H9 (cell line): ENCODE measurements at regions not wholly inside any gene's neighbourhood (a gene's known extent, or its start where the extent isn't known, plus 50 kb on each side); places are given as distances from the start of the nearest gene placed in this dataset.

Experiments
- DNase-seq: peaks from one replicate; pipeline ENCODE4 v3.0.0-alpha.2; 2017
- H2AFZ ChIP-seq: one replicate; pipeline ENCODE4 v1.6.1; 2013; ENCODE audit warnings: mild to moderate bottlenecking, low read length, control low read depth, moderate library complexity
- H2AK5ac ChIP-seq: 2 replicates; pipeline ENCODE4 v1.6.1; 2013; ENCODE audit warnings: low read length, control low read depth, mixed read lengths; ENCODE audit not compliant: insufficient read length
- H2BK120ac ChIP-seq: one replicate; pipeline ENCODE4 v1.6.1; 2013; ENCODE audit warnings: low read depth, mild to moderate bottlenecking, low read length, control low read depth, inconsistent platforms; ENCODE audit not compliant: poor library complexity, severe bottlenecking
- H2BK12ac ChIP-seq: 2 replicates; pipeline ENCODE4 v1.6.1; 2013; ENCODE audit warnings: low read length, control low read depth, mixed read lengths, low read depth; ENCODE audit not compliant: insufficient read length
- H2BK15ac ChIP-seq: 2 replicates; pipeline ENCODE4 v1.6.1; 2013; ENCODE audit warnings: low read depth, low read length, control low read depth
- H2BK20ac ChIP-seq: one replicate; pipeline ENCODE4 v1.6.1; 2013; ENCODE audit warnings: low read depth, mild to moderate bottlenecking, low read length, control low read depth, inconsistent platforms; ENCODE audit not compliant: poor library complexity, severe bottlenecking
- H2BK5ac ChIP-seq: 2 replicates; pipeline ENCODE4 v1.6.1; 2013; ENCODE audit warnings: low read length, control low read depth, mixed read lengths; ENCODE audit not compliant: insufficient read length
- H3K14ac ChIP-seq: 2 replicates; pipeline ENCODE4 v1.6.1; 2013; ENCODE audit warnings: low read length, control low read depth; ENCODE audit not compliant: insufficient read depth
- H3K18ac ChIP-seq: 2 replicates; pipeline ENCODE4 v1.6.1; 2013; ENCODE audit warnings: low read depth, mild to moderate bottlenecking, mixed read lengths, low read length, control low read depth; ENCODE audit not compliant: insufficient read length
- H3K23ac ChIP-seq: 2 replicates; pipeline ENCODE4 v1.6.1; 2013; ENCODE audit warnings: low read length, control low read depth, mixed read lengths, low read depth; ENCODE audit not compliant: insufficient read length
- H3K23me2 ChIP-seq: 2 replicates; pipeline ENCODE4 v1.6.1; 2013; ENCODE audit warnings: low read depth, mild to moderate bottlenecking, mixed read lengths, low read length, control low read depth; ENCODE audit not compliant: insufficient read length, poor library complexity, severe bottlenecking
- H3K27ac ChIP-seq: 2 replicates; pipeline ENCODE4 v1.5.1; 2013; ENCODE audit warnings: low read length, control low read depth, mixed read lengths, low read depth; ENCODE audit not compliant: insufficient read length
- H3K27me3 ChIP-seq: 2 replicates; pipeline ENCODE4 v1.6.1; 2013; ENCODE audit warnings: low read length, control low read depth, inconsistent platforms; ENCODE audit not compliant: insufficient read depth
- H3K4ac ChIP-seq: 2 replicates; pipeline ENCODE4 v1.6.1; 2013; ENCODE audit warnings: low read depth, mild to moderate bottlenecking, control low read depth, inconsistent platforms, low read length, moderate library complexity
- H3K4me1 ChIP-seq: 2 replicates; pipeline ENCODE4 v1.6.1; 2013; ENCODE audit warnings: low read length, control low read depth, inconsistent platforms; ENCODE audit not compliant: insufficient read depth
- H3K4me2 ChIP-seq: 2 replicates; pipeline ENCODE4 v1.6.1; 2013; ENCODE audit warnings: low read length, control low read depth, mixed read lengths; ENCODE audit not compliant: insufficient read length, insufficient read depth
- H3K56ac ChIP-seq: 2 replicates; pipeline ENCODE4 v1.6.1; 2013; ENCODE audit warnings: low read depth, mild to moderate bottlenecking, mixed read lengths, low read length, control low read depth; ENCODE audit not compliant: insufficient read length
- H3K79me1 ChIP-seq: 2 replicates; pipeline ENCODE4 v1.6.1; 2013; ENCODE audit warnings: low read depth, mild to moderate bottlenecking, moderate library complexity, low read length, control low read depth, inconsistent platforms; ENCODE audit not compliant: insufficient read depth, poor library complexity, severe bottlenecking
- H3K79me2 ChIP-seq: 2 replicates; pipeline ENCODE4 v1.6.1; 2013; ENCODE audit warnings: low read length, control low read depth, inconsistent platforms; ENCODE audit not compliant: insufficient read depth
- H3K9ac ChIP-seq: 2 replicates; pipeline ENCODE4 v1.6.1; 2013; ENCODE audit warnings: low read length, control low read depth, mixed read lengths; ENCODE audit not compliant: insufficient read length; ENCODE audit errors: extremely low read depth
- H3K9me3 ChIP-seq: one replicate; pipeline ENCODE4 v1.6.1; 2013; ENCODE audit warnings: low read depth, low read length, inconsistent platforms; ENCODE audit not compliant: control insufficient read depth
- H3T11ph ChIP-seq: one replicate; pipeline ENCODE4 v1.6.1; 2013; ENCODE audit warnings: mild to moderate bottlenecking, low read length, control low read depth, inconsistent platforms
- H4K20me1 ChIP-seq: one replicate; pipeline ENCODE4 v1.6.1; 2013; ENCODE audit not compliant: control insufficient read depth, insufficient read length, insufficient read depth
- H4K5ac ChIP-seq: 2 replicates; pipeline ENCODE4 v1.6.1; 2013; ENCODE audit warnings: low read depth, mild to moderate bottlenecking, mixed read lengths, low read length, control low read depth; ENCODE audit not compliant: insufficient read length
- H4K8ac ChIP-seq: replicated peaks from 2 replicates; pipeline ENCODE4 v1.6.1; 2013; ENCODE audit warnings: low read length, control low read depth, mixed read lengths, low read depth; ENCODE audit not compliant: insufficient read length
- H4K91ac ChIP-seq: 2 replicates; pipeline ENCODE4 v1.6.1; 2013; ENCODE audit warnings: low read depth, mild to moderate bottlenecking, moderate library complexity, mixed read lengths, low read length, control low read depth; ENCODE audit not compliant: insufficient read length
- H3K27ac Mint-ChIP-seq, 3 experiments: 2 replicates in 2 of 3; 3 replicates in 1 of 3; pipeline ENCODE4 v1.8.0; 2020 to 2021; ENCODE audit warnings: mixed read lengths in 3 of 3, mild to moderate bottlenecking in 1 of 3, moderate library complexity in 1 of 3
- H3K27me3 Mint-ChIP-seq: 2 replicates; pipeline ENCODE4 v1.8.0; 2021; ENCODE audit warnings: low read depth, mild to moderate bottlenecking, moderate library complexity, mixed read lengths
- H3K36me3 Mint-ChIP-seq, 3 experiments: 2 replicates in 2 of 3; 3 replicates in 1 of 3; pipeline ENCODE4 v1.8.0; 2020 to 2021; ENCODE audit warnings: low read depth in 3 of 3, mixed read lengths in 3 of 3; ENCODE audit not compliant: insufficient read depth in 1 of 3
- H3K4me1 Mint-ChIP-seq, 2 experiments: 2 replicates each; pipeline ENCODE4 v1.8.0; 2020; ENCODE audit warnings: mixed read lengths in 2 of 2
- H3K4me3 Mint-ChIP-seq, 2 experiments: 2 replicates in 1 of 2; 3 replicates in 1 of 2; pipeline ENCODE4 v1.8.0; 2020 to 2021; ENCODE audit warnings: mild to moderate bottlenecking in 2 of 2, mixed read lengths in 2 of 2, moderate library complexity in 1 of 2
- H3K9me3 Mint-ChIP-seq, 2 experiments: 2 replicates in 1 of 2; 3 replicates in 1 of 2; pipeline ENCODE4 v1.8.0; 2020; ENCODE audit warnings: mild to moderate bottlenecking in 2 of 2, mixed read lengths in 2 of 2, moderate library complexity in 1 of 2
- CTCF ChIP-seq: fragments of 200-600 bp; sonication (generic); conservative IDR thresholded peaks from 3 replicates; pipeline ENCODE4 v1.8.0; 2021; ENCODE audit warnings: antibody characterized with exemption, mild to moderate bottlenecking
- WGBS: extraction: QIAGEN DNeasy Blood & Tissue Kit; methylation state at CpG from one replicate; pipeline ENCODE4 v1.1.7; 2013; ENCODE audit warnings: missing lambda C conversion rate, low lambda C conversion rate, mixed read lengths; ENCODE audit not compliant: insufficient read length; ENCODE audit errors: extremely low coverage; 5-methylcytosine and 5-hydroxymethylcytosine counted together

- H2AK5ac ChIP-seq = no peak overlapping the region
- no peak overlapping the region for H3K4me2 ChIP-seq
- Mint-ChIP-seq H3K27me3 (no peaks in the 10 kb centered on the region), H3K4me1 (no peaks in the 10 kb centered on the region), H3K36me3 (no peaks in the 10 kb centered on the region), H3K27ac (no peak overlapping the region), H3K4me3 (no peak overlapping the region), H3K9me3 (no peaks in the 10 kb centered on the region; a peak in 1 of 5 replicates)
- H3K9me3 ChIP-seq = no peaks in the 10 kb centered on the region
- no peak overlapping the region for H3K9ac ChIP-seq
- DNase-seq = no peak
- H2BK15ac ChIP-seq = no peak overlapping the region
- no peak overlapping the region for H3T11ph ChIP-seq
- no peak overlapping the region for H3K14ac ChIP-seq
- H2BK120ac ChIP-seq = no peak overlapping the region
- H3K23ac ChIP-seq = no peak overlapping the region
- no peak overlapping the region for H4K91ac ChIP-seq
- H3K4ac ChIP-seq = no peak overlapping the region
- H4K5ac ChIP-seq = no peak overlapping the region
- H3K79me2 ChIP-seq = no peaks in the 10 kb centered on the region
- no peaks in the 10 kb centered on the region for H3K4me1 ChIP-seq
- no peak overlapping the region for H3K18ac ChIP-seq
- H2BK5ac ChIP-seq = no peak overlapping the region
- TF ChIP-seq CTCF = no peak
- H4K8ac ChIP-seq = no peak overlapping the region
- H2AFZ ChIP-seq = no peak overlapping the region
- H4K20me1 ChIP-seq = no peaks in the 10 kb centered on the region
- no CpG with 5 or more reads among the region's 4 CpGs for WGBS
- no peaks in the 10 kb centered on the region for H3K79me1 ChIP-seq
- no peak overlapping the region for H3K27ac ChIP-seq
- H3K23me2 ChIP-seq = no peaks in the 10 kb centered on the region
- no peak overlapping the region for H2BK12ac ChIP-seq
- no peak overlapping the region for H2BK20ac ChIP-seq
- no peaks in the 10 kb centered on the region for H3K27me3 ChIP-seq
- no peak overlapping the region for H3K56ac ChIP-seq
Observed at GRCh38 chr7:16284581-16284980, 136.8 kb downstream of the CRPPA start.
